PC-3 (cell line): ENCODE measurements at regions not wholly inside any gene's neighbourhood (a gene's known extent, or its start where the extent isn't known, plus 50 kb on each side); places are given as distances from the start of the nearest gene placed in this dataset.

Source experiments
- ATAC-seq: fragments of 200-7000 bp; cut with Tn5 transposase; 2 replicates; pipeline ENCODE4 v1.9.1; 2020; ENCODE audit warnings: mild to moderate bottlenecking, moderate library complexity
- BruUV-seq: library from RNA; stranded (reverse); fragments of 400-500 nt; replicated peaks from 2 replicates; lab custom pipeline; 2021; lab: Mats Ljungman, UMichigan
- CTCF ChIA-PET: fragments of 300-600 bp; sonication (Branson Sonifier 250); formaldehyde crosslinking; loops from one replicate; lab custom pipeline; 2022; ENCODE audit warnings: antibody characterized with exemption; lab: Charles Lee
- POLR2A ChIA-PET: fragments of 300-600 bp; sonication (Branson Sonifier 250); formaldehyde crosslinking; loops from one replicate; lab custom pipeline; 2022; ENCODE audit warnings: antibody characterized with exemption; ENCODE audit not compliant: unreplicated experiment; lab: Charles Lee
- DNase-seq: peaks from one replicate; pipeline ENCODE4 v3.0.0-alpha.2; 2015
- H2AFZ ChIP-seq: fragments of 300-600 bp; sonication (generic); 2 replicates; pipeline ENCODE4 v1.6.0; 2016; ENCODE audit warnings: antibody characterized with exemption, low read length
- H3F3A ChIP-seq: fragments of 300-600 bp; sonication (generic); one replicate; pipeline ENCODE4 v1.6.0; 2017; ENCODE audit warnings: antibody characterized with exemption, low read length, control low read depth, mild to moderate bottlenecking; ENCODE audit not compliant: unreplicated experiment
- H3K27ac ChIP-seq: fragments of 300-600 bp; sonication (generic); 2 replicates; pipeline ENCODE4 v1.5.1; 2016; ENCODE audit warnings: mild to moderate bottlenecking, low read length
- H3K27me3 ChIP-seq: fragments of 300-600 bp; sonication (generic); 2 replicates; pipeline ENCODE4 v1.6.1; 2016; ENCODE audit warnings: low read length, mixed read lengths
- H3K36me3 ChIP-seq: fragments of 300-600 bp; sonication (generic); 2 replicates; pipeline ENCODE4 v1.6.1; 2016; ENCODE audit warnings: low read depth, mixed run types, low read length, mixed read lengths
- H3K4me1 ChIP-seq: fragments of 300-600 bp; sonication (generic); 2 replicates; pipeline ENCODE4 v1.5.1; 2016; ENCODE audit warnings: low read length; ENCODE audit not compliant: insufficient read depth
- H3K4me2 ChIP-seq: fragments of 300-600 bp; sonication (generic); 2 replicates; pipeline ENCODE4 v1.6.0; 2016; ENCODE audit warnings: low read length
- H3K4me3 ChIP-seq: fragments of 300-600 bp; sonication (generic); 2 replicates; pipeline ENCODE4 v1.5.1; 2016; ENCODE audit warnings: mild to moderate bottlenecking, low read length, mixed read lengths
- H3K79me2 ChIP-seq: fragments of 300-600 bp; sonication (generic); 2 replicates; pipeline ENCODE4 v1.6.1; 2017; ENCODE audit warnings: low read length, mixed read lengths
- H3K9ac ChIP-seq: fragments of 300-600 bp; sonication (generic); 2 replicates; pipeline ENCODE4 v1.6.0; 2016; ENCODE audit warnings: mild to moderate bottlenecking, low read length
- H3K9me2 ChIP-seq: fragments of 300-600 bp; sonication (generic); replicated peaks from 2 replicates; pipeline ENCODE4 v1.6.1; 2016; ENCODE audit warnings: mixed run types, low read length, mixed read lengths
- H3K9me3 ChIP-seq: fragments of 300-600 bp; sonication (generic); 2 replicates; pipeline ENCODE4 v1.6.1; 2016; ENCODE audit warnings: low read length, mixed read lengths
- H4K20me1 ChIP-seq: fragments of 300-600 bp; sonication (generic); 2 replicates; pipeline ENCODE4 v1.6.1; 2016; ENCODE audit warnings: low read length, mixed read lengths
- CTCF ChIP-seq: fragments of 300-600 bp; sonication (generic); conservative IDR thresholded peaks from 2 replicates; pipeline ENCODE4 v1.5.1; 2017; ENCODE audit warnings: antibody characterized with exemption, low read depth, mild to moderate bottlenecking, low read length
- EZH2 ChIP-seq: fragments of 300-600 bp; sonication (generic); IDR thresholded peaks from one replicate; pipeline ENCODE4 v1.6.1; 2017; ENCODE audit warnings: antibody characterized with exemption, mild to moderate bottlenecking, low read length; ENCODE audit not compliant: unreplicated experiment
- EZH2phosphoT487 ChIP-seq: fragments of 300-600 bp; sonication (generic); IDR thresholded peaks from 2 replicates; pipeline ENCODE4 v1.6.1; 2018; ENCODE audit warnings: mild to moderate bottlenecking, antibody characterized with exemption, low read length, borderline replicate concordance
- intact Hi-C: fragments of 100-400 bp; cut with micrococcal nuclease; formaldehyde crosslinking; loops from 2 replicates; pipeline ENCODE4 v1.9.0; 2023

DNA sequence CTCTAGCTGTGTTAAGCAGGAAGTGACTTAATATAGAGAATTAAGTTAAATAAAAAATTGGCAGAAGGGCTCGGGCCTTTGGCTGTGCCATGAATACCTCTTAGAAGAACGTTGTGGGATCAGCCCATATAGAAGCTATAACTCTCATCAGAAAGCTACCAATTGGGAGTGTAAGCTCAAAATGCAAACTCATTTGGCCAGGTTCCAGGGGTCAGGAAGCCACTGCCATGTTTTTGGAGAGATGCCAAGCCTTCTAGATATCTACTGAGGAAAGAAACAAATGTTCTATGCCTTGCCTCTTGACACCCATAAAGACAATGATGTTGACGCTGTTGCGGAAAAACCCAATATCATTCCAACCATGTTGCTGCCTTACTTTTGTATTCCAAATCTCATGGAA lies 475.2 kb upstream of the TGFBR2 start:
- ChIA-PET CTCF (no interaction called here), POLR2A (no interaction called here)
- Histone ChIP-seq H3K79me2 (no peaks in the 10 kb centered on the region), H3F3A (no peaks in the 10 kb centered on the region), H3K9me3 (no peaks in the 10 kb centered on the region), H3K4me3 (no peak overlapping the region), H3K4me2 (no peak overlapping the region), H2AFZ (no peak overlapping the region), H3K9ac (no peak overlapping the region), H3K9me2 (no peaks in the 10 kb centered on the region), H3K27me3 (no peaks in the 10 kb centered on the region), H3K27ac (no peak overlapping the region), H3K36me3 (no peaks in the 10 kb centered on the region), H4K20me1 (no peaks in the 10 kb centered on the region), H3K4me1 (no peaks in the 10 kb centered on the region)
- ATAC-seq (no peak; the same call in 1 of the 2 replicates), DNase-seq (peak; percentile 11)
- TF ChIP-seq EZH2phosphoT487 = no peak
- TF ChIP-seq CTCF = no peak
- no peak for TF ChIP-seq EZH2
- BruUV-seq = no TSS peak
- intact Hi-C loops = no loop called here

- Histone ChIP-seq H3K4me1 (no peaks in the 10 kb centered on the region), H3K9me3 (no peaks in the 10 kb centered on the region), H3K27me3 (no peaks in the 10 kb centered on the region), H3K27ac (no peak overlapping the region), H3K9ac (no peak overlapping the region), H2AFZ (no peak overlapping the region), H3K4me2 (no peak overlapping the region), H3K36me3 (no peaks in the 10 kb centered on the region), H3K79me2 (no peaks in the 10 kb centered on the region), H4K20me1 (no peaks in the 10 kb centered on the region), H3F3A (no peaks in the 10 kb centered on the region), H3K4me3 (no peak overlapping the region), H3K9me2 (no peaks in the 10 kb centered on the region)
- peak; percentile 51; the same call in 1 of the 2 replicates for ATAC-seq
- ChIA-PET POLR2A (interaction anchor here (0.6 to 0.9 kb wide), 2 partner anchors 34 to 190 kb away, joined by 5 to 6 read pairs; no protein-coding TSS in a partner anchor), CTCF (interaction anchor here (0.5 to 1.5 kb wide), 11 partner anchors 20 to 613 kb away, joined by 3 to 25 read pairs (median 3); no protein-coding TSS in a partner anchor)
- peak; percentile 48 for DNase-seq
- BruUV-seq = no TSS peak
- TF ChIP-seq CTCF = peak; percentile 63
- TF ChIP-seq EZH2phosphoT487 = no peak
- intact Hi-C loops = no loop called here
These were observed 471.2 kb upstream of the TGFBR2 start for GRCh38 chr3:30135190-30135589.

DNA sequence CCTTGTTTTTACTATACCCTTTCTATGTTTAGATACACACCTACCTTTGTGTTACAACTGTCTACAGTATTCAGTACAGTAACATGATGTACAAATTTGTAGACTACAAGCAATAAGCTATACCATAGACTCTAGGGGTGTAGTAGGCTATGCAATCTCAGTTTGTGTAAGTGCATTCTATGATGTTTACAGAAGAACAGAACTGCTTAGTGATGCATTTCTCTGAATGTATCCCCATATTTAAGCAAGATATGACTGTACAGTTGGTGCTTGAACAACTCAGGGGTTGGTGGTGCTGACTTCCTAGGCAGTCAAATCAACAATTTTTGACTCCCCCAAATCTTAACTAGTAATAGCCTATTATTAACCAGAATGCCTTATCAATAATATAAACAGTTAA lies 467.1 kb upstream of the TGFBR2 start:
- no peaks in the 10 kb centered on the region for H4K20me1 ChIP-seq
- CTCF ChIA-PET = no interaction called here
- H3F3A ChIP-seq = no peaks in the 10 kb centered on the region
- H3K9ac ChIP-seq = no peak overlapping the region
- H3K79me2 ChIP-seq = no peaks in the 10 kb centered on the region
- H3K9me3 ChIP-seq = no peaks in the 10 kb centered on the region
- H3K27ac ChIP-seq = no peak overlapping the region
- no peaks in the 10 kb centered on the region for H3K4me1 ChIP-seq
- no peaks in the 10 kb centered on the region for H3K27me3 ChIP-seq
- H3K36me3 ChIP-seq = no peaks in the 10 kb centered on the region
- DNase-seq (no peak), ATAC-seq (no peak)
- TF ChIP-seq CTCF (no peak), EZH2phosphoT487 (no peak), EZH2 (no peak)
- no peaks in the 10 kb centered on the region for H3K9me2 ChIP-seq
- H2AFZ ChIP-seq = no peak overlapping the region
- H3K4me3 ChIP-seq = no peak overlapping the region
- H3K4me2 ChIP-seq = no peak overlapping the region
- BruUV-seq = no TSS peak
- intact Hi-C loops = no loop called here
- POLR2A ChIA-PET = no interaction called here
